Mesodermal cell (in vitro differentiated cells): ENCODE measurements at regions not wholly inside any gene's neighbourhood (a gene's known extent, or its start where the extent isn't known, plus 50 kb on each side); places are given as distances from the start of the nearest gene placed in this dataset.

ENCODE experiments used
- H3K27ac ChIP-seq: 2 replicates; pipeline ENCODE4 v1.7.0; 2013; ENCODE audit warnings: mild to moderate bottlenecking, low read depth, low read length, moderate library complexity; ENCODE audit not compliant: severe bottlenecking
- H3K36me3 ChIP-seq: 2 replicates; pipeline ENCODE4 v1.7.1; 2013; ENCODE audit warnings: mild to moderate bottlenecking, low read length, moderate library complexity; ENCODE audit not compliant: control insufficient read depth, insufficient read depth
- H3K4me1 ChIP-seq: one replicate; pipeline ENCODE4 v1.7.1; 2013; ENCODE audit warnings: mild to moderate bottlenecking, low read length; ENCODE audit not compliant: insufficient read depth, control insufficient read depth, poor library complexity, severe bottlenecking
- H3K4me3 ChIP-seq: 2 replicates; pipeline ENCODE4 v1.7.0; 2013; ENCODE audit warnings: low read length, control low read depth, mild to moderate bottlenecking; ENCODE audit not compliant: insufficient read depth, poor library complexity, severe bottlenecking; ENCODE audit errors: extremely low read depth
- H3K9me3 ChIP-seq: 2 replicates; pipeline ENCODE4 v1.7.1; 2013; ENCODE audit warnings: mild to moderate bottlenecking, low read length, moderate library complexity; ENCODE audit not compliant: control insufficient read depth
- WGBS, 2 experiments: methylation state at CpG; one replicate each; pipeline ENCODE4 v1.1.5; 2013; ENCODE audit warnings: missing lambda C conversion rate in 2 of 2; ENCODE audit not compliant: insufficient coverage in 2 of 2; 5-methylcytosine and 5-hydroxymethylcytosine counted together

- Histone ChIP-seq H3K9me3 (no peaks in the 10 kb centered on the region), H3K27ac (no peak overlapping the region), H3K36me3 (no peaks in the 10 kb centered on the region), H3K4me1 (no peaks in the 10 kb centered on the region), H3K4me3 (no peak overlapping the region)
- WGBS, 2 experiments, result no CpG with 5 or more reads among the region's 1 CpG
These were observed 939.9 kb upstream of the GHITM start for GRCh38 chr10:83199374-83199773.

- H3K4me1 ChIP-seq, result no peaks in the 10 kb centered on the region
- H3K9me3 ChIP-seq, result no peaks in the 10 kb centered on the region
- H3K27ac ChIP-seq, result no peak overlapping the region
- H3K36me3 ChIP-seq, result no peaks in the 10 kb centered on the region
- no CpG with 5 or more reads among the region's 2 CpGs for WGBS, 2 experiments
- no peak overlapping the region for H3K4me3 ChIP-seq
These were observed 933.4 kb upstream of the GHITM start for GRCh38 chr10:83205861-83206260.

GRCh38 chr10:83212632-83213334, 926.5 kb upstream of the GHITM start:
- no peaks in the 10 kb centered on the region for H3K9me3 ChIP-seq
- H3K4me3 ChIP-seq, result no peak overlapping the region
- no peak overlapping the region for H3K27ac ChIP-seq
- no peaks in the 10 kb centered on the region for H3K36me3 ChIP-seq
- WGBS, 2 experiments, result 78 to 92% methylated on average over 2 of the region's 3 CpGs
- H3K4me1 ChIP-seq, result no peaks in the 10 kb centered on the region

GRCh38 chr10:83214136-83214535, 925.2 kb upstream of the GHITM start:
- Histone ChIP-seq H3K4me1 (no peaks in the 10 kb centered on the region), H3K4me3 (no peak overlapping the region), H3K36me3 (no peaks in the 10 kb centered on the region), H3K9me3 (no peaks in the 10 kb centered on the region), H3K27ac (no peak overlapping the region)
- 75 to 100% methylated on average over 1 to 2 of the region's 5 CpGs for WGBS, 2 experiments

- Histone ChIP-seq H3K4me3 (no peak overlapping the region), H3K4me1 (no peaks in the 10 kb centered on the region), H3K27ac (no peak overlapping the region), H3K36me3 (no peaks in the 10 kb centered on the region), H3K9me3 (no peaks in the 10 kb centered on the region)
- 91 to 93% methylated on average over 2 to 4 of the region's 5 CpGs for WGBS, 2 experiments
These were observed 921.1 kb upstream of the GHITM start for GRCh38 chr10:83218205-83218604.

GRCh38 chr10:83222300-83222699, 917.0 kb upstream of the GHITM start:
- H3K36me3 ChIP-seq, result no peaks in the 10 kb centered on the region
- no peaks in the 10 kb centered on the region for H3K4me1 ChIP-seq
- no peak overlapping the region for H3K27ac ChIP-seq
- no peaks in the 10 kb centered on the region for H3K9me3 ChIP-seq
- 92 to 100% methylated on average over 1 to 2 of the region's 6 CpGs for WGBS, 2 experiments
- H3K4me3 ChIP-seq, result no peak overlapping the region

GRCh38 chr10:83222832-83223742, 916.2 kb upstream of the GHITM start:
- H3K4me1 ChIP-seq, result no peaks in the 10 kb centered on the region
- H3K27ac ChIP-seq, result no peak overlapping the region
- H3K9me3 ChIP-seq, result no peaks in the 10 kb centered on the region
- WGBS, 2 experiments, result 79 to 89% methylated on average over 17 to 22 of the region's 25 CpGs
- no peak overlapping the region for H3K4me3 ChIP-seq
- no peaks in the 10 kb centered on the region for H3K36me3 ChIP-seq

- no CpG with 5 or more reads among the region's 4 CpGs for WGBS, 2 experiments
These were observed 913.5 kb upstream of the GHITM start for GRCh38 chr10:83225781-83226180.

GRCh38 chr10:83229991-83230390, 909.3 kb upstream of the GHITM start:
- Histone ChIP-seq H3K4me1 (no peaks in the 10 kb centered on the region), H3K27ac (no peak overlapping the region), H3K9me3 (no peaks in the 10 kb centered on the region), H3K4me3 (no peak overlapping the region), H3K36me3 (no peaks in the 10 kb centered on the region)
- WGBS, 2 experiments, result 70 to 71% methylated on average over 2 of the region's 8 CpGs

More at GRCh38 chr10:83225781-83226180, 913.5 kb upstream of the GHITM start:
- Histone ChIP-seq H3K36me3 (no peaks in the 10 kb centered on the region), H3K27ac (no peak overlapping the region), H3K4me3 (no peak overlapping the region), H3K4me1 (no peaks in the 10 kb centered on the region), H3K9me3 (no peaks in the 10 kb centered on the region)

GRCh38 chr10:83233691-83234090, 905.6 kb upstream of the GHITM start:
- no peaks in the 10 kb centered on the region for H3K9me3 ChIP-seq
- no peak overlapping the region for H3K4me3 ChIP-seq
- H3K4me1 ChIP-seq, result no peaks in the 10 kb centered on the region
- no peak overlapping the region for H3K27ac ChIP-seq
- no CpG with 5 or more reads among the region's 1 CpG for WGBS, 2 experiments
- H3K36me3 ChIP-seq, result no peaks in the 10 kb centered on the region
